ENCODE measurements at regions not wholly inside any gene's neighbourhood (a gene's known extent, or its start where the extent isn't known, plus 50 kb on each side); places are given as distances from the start of the nearest gene placed in this dataset.

- no peak for DNase-seq
- no peak for TF ChIP-seq CTCF (IDR thresholded peaks at IDR 0.05)
- Histone ChIP-seq H3K4me1 (no peaks in the 10 kb centered on the region), H3K27me3 (ENCODE audit: insufficient read depth in 3 of 3, low read length in 2 of 3) (peaks cover 0 to 7% (median 4%) of the 10 kb centered on the region in 3 donors), H3K9me3 (no peaks in the 10 kb centered on the region), H3K36me3 (ENCODE audit: insufficient read depth in 1 of 2, low read depth in 1 of 2) (no peaks in the 10 kb centered on the region), H3K27ac (no peak overlapping the region), H3K4me3 (no peak overlapping the region)
- 55 to 68% (median 66%) methylated on average over 55 of the region's 55 CpGs for WGBS, 3 donors
- intact Hi-C loops (cut with DNase I), result no loop called here
- no peak for ATAC-seq
These were observed 332.2 kb downstream of the ALG10 start for GRCh38 chr12:34354239-34355200.

- Histone ChIP-seq H3K4me3 (no peak overlapping the region), H3K9me3 (no peaks in the 10 kb centered on the region), H3K27ac (no peak overlapping the region), H3K27me3 (ENCODE audit: insufficient read depth in 3 of 3, low read length in 2 of 3) (peaks cover 0 to 7% (median 4%) of the 10 kb centered on the region in 3 donors), H3K4me1 (no peaks in the 10 kb centered on the region), H3K36me3 (ENCODE audit: insufficient read depth in 1 of 2, low read depth in 1 of 2) (no peaks in the 10 kb centered on the region)
- intact Hi-C loops (cut with DNase I), result no loop called here
- 71 to 76% (median 73%) methylated on average over 39 of the region's 39 CpGs for WGBS, 3 donors
- ATAC-seq (no peak), DNase-seq (no peak)
- no peak for TF ChIP-seq CTCF (IDR thresholded peaks at IDR 0.05)
These were observed 334.1 kb downstream of the ALG10 start for GRCh38 chr12:34356233-34356987.

GRCh38 chr12:34357791-34358190, 335.5 kb downstream of the ALG10 start:
- Histone ChIP-seq H3K36me3 (ENCODE audit: insufficient read depth in 1 of 2, low read depth in 1 of 2) (no peaks in the 10 kb centered on the region), H3K27me3 (ENCODE audit: insufficient read depth in 3 of 3, low read length in 2 of 3) (peaks cover 0 to 7% (median 4%) of the 10 kb centered on the region in 3 donors), H3K27ac (no peak overlapping the region), H3K4me3 (no peak overlapping the region), H3K9me3 (no peaks in the 10 kb centered on the region), H3K4me1 (no peaks in the 10 kb centered on the region)
- TF ChIP-seq CTCF (IDR thresholded peaks at IDR 0.05), result no peak
- intact Hi-C loops (cut with DNase I), result no loop called here
- WGBS, 3 donors, result 37 to 49% (median 47%) methylated on average over 20 of the region's 20 CpGs
- ATAC-seq (no peak), DNase-seq (no peak)

GRCh38 chr12:34358198-34358597, 335.9 kb downstream of the ALG10 start:
- ATAC-seq (no peak), DNase-seq (no peak)
- no peaks in the 10 kb centered on the region for H3K4me1 ChIP-seq
- no peaks in the 10 kb centered on the region for H3K9me3 ChIP-seq
- no peak overlapping the region for H3K27ac ChIP-seq
- no peak overlapping the region for H3K4me3 ChIP-seq
- peaks cover 0 to 4% (median 4%) of the 10 kb centered on the region in 3 donors for H3K27me3 ChIP-seq (ENCODE audit: insufficient read depth in 3 of 3, low read length in 2 of 3)
- intact Hi-C loops (cut with DNase I), result no loop called here
- WGBS, 3 donors, result 48 to 61% (median 58%) methylated on average over 15 to 18 of the region's 18 CpGs
- no peaks in the 10 kb centered on the region for H3K36me3 ChIP-seq (ENCODE audit: insufficient read depth in 1 of 2, low read depth in 1 of 2)
- TF ChIP-seq CTCF (IDR thresholded peaks at IDR 0.05), result no peak

All from psoas muscle (tissue), 7 donors.